GM18511 (cell line): ENCODE measurements at regions not wholly inside any gene's neighbourhood (a gene's known extent, or its start where the extent isn't known, plus 50 kb on each side); places are given as distances from the start of the nearest gene placed in this dataset.
A peak's percentile ranks its signal among the peaks of the same experiment; 100 is the strongest.
"Not testable (repeated sequence)": the region's sequence is repeated elsewhere in the genome, so short reads cannot be mapped to it uniquely, and the experiment has no call there.

ENCODE experiments used
- ATAC-seq: cut with Tn5 transposase; IDR thresholded peaks from one replicate; pipeline ENCODE4 v1.9.1; 2021; ENCODE audit warnings: mild to moderate bottlenecking, moderate library complexity; ENCODE audit not compliant: unreplicated experiment

- ATAC-seq: no peak
These were observed 155.5 kb downstream of the BUB3 start for GRCh38 chr10:123309731-123310130.

- no peak for ATAC-seq
These were observed 162.6 kb downstream of the BUB3 start for GRCh38 chr10:123316776-123317175.

GRCh38 chr10:123318516-123318915 lies 164.3 kb downstream of the BUB3 start:
- no peak for ATAC-seq

- ATAC-seq: no peak
These were observed 165.9 kb downstream of the BUB3 start for GRCh38 chr10:123320091-123320490.

- no peak for ATAC-seq
These were observed 169.7 kb downstream of the BUB3 start for GRCh38 chr10:123323884-123324283.

GRCh38 chr10:123325663-123326190 lies 171.5 kb downstream of the BUB3 start:
- ATAC-seq: no peak

- ATAC-seq: no peak
These were observed 172.5 kb downstream of the BUB3 start for GRCh38 chr10:123326674-123327073.

GRCh38 chr10:123327450-123327849 lies 173.2 kb downstream of the BUB3 start:
- peak; percentile 69 for ATAC-seq

- no peak for ATAC-seq
These were observed 173.7 kb downstream of the BUB3 start for GRCh38 chr10:123327896-123328295.

GRCh38 chr10:123331438-123331837 lies 177.2 kb downstream of the BUB3 start:
- no peak for ATAC-seq

- ATAC-seq: no peak
These were observed 192.4 kb downstream of the BUB3 start for GRCh38 chr10:123346581-123346980.

GRCh38 chr10:123348691-123349572 lies 194.7 kb downstream of the BUB3 start:
- ATAC-seq: no peak

GRCh38 chr10:123351715-123352114 lies 197.5 kb downstream of the BUB3 start:
- ATAC-seq: no peak

GRCh38 chr10:123354521-123354920 lies 200.3 kb downstream of the BUB3 start:
- no peak for ATAC-seq

GRCh38 chr10:123355748-123356481 lies 201.7 kb downstream of the BUB3 start:
- no peak for ATAC-seq

- ATAC-seq: no peak
These were observed 202.6 kb downstream of the BUB3 start for GRCh38 chr10:123356799-123357198.

- no peak for ATAC-seq
These were observed 203.3 kb downstream of the BUB3 start for GRCh38 chr10:123357421-123357930.

- ATAC-seq: no peak
These were observed 205.3 kb downstream of the BUB3 start for GRCh38 chr10:123359539-123359938.

- ATAC-seq: no peak
These were observed 207.6 kb downstream of the BUB3 start for GRCh38 chr10:123361832-123362231.

- ATAC-seq: no peak
These were observed 213.0 kb downstream of the BUB3 start for GRCh38 chr10:123367195-123367594.

- not testable (repeated sequence) for ATAC-seq
These were observed 217.4 kb downstream of the BUB3 start for GRCh38 chr10:123371626-123372025.

GRCh38 chr10:123373591-123373990 lies 219.4 kb downstream of the BUB3 start:
- ATAC-seq: no peak
